ENCODE measurements at regions not wholly inside any gene's neighbourhood (a gene's known extent, or its start where the extent isn't known, plus 50 kb on each side); places are given as distances from the start of the nearest gene placed in this dataset.

GRCh38 chr14:45658226-45658916 is 405.4 kb upstream of the MIS18BP1 start:
- no peak for TF ChIP-seq CTCF (IDR thresholded peaks at IDR 0.05)
- no peak for TF ChIP-seq POLR2A (IDR thresholded peaks at IDR 0.05)
